ENCODE measurements at regions not wholly inside any gene's neighbourhood (a gene's known extent, or its start where the extent isn't known, plus 50 kb on each side); places are given as distances from the start of the nearest gene placed in this dataset.
"Not testable (repeated sequence)": the region's sequence is repeated elsewhere in the genome, so short reads cannot be mapped to it uniquely, and the experiment has no call there.

DNA sequence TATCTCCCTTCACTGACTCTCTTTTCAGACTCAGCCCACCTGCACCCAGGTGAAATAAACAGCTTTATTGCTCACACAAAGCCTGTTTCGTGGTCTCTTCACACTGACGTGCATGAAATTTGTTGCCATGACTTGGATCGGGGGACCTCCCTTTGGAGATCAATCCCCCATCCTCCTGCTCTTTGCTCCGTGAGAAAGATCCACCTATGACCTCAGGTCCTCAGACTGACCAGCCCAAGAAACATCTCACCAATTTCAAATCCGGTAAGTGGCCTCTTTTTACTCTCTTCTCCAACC lies 638.3 kb downstream of the UTRN start:
- not testable (repeated sequence) for H3K27me3 ChIP-seq (replicated peaks; ENCODE audit: control insufficient read depth, insufficient read depth, low read length, poor library complexity, severe bottlenecking); H3K4me3 ChIP-seq (ENCODE audit: insufficient read depth, low read depth, low read length, poor library complexity, severe bottlenecking); H3K36me3 ChIP-seq (ENCODE audit: control insufficient read depth, insufficient read depth, low read length); DNase-seq; H3K4me1 ChIP-seq (ENCODE audit: control insufficient read depth, insufficient read depth, low read length, poor library complexity, severe bottlenecking); H3K9me3 ChIP-seq (ENCODE audit: control insufficient read depth, low read length); H3K27ac ChIP-seq (ENCODE audit: insufficient read depth, low read length, poor library complexity, severe bottlenecking)

GRCh38 chr6:144928847-144929246 lies 643.7 kb downstream of the UTRN start:
- DNase-seq = no peak
- Histone ChIP-seq H3K36me3 (ENCODE audit: control insufficient read depth, insufficient read depth, low read length) (no peaks in the 10 kb centered on the region), H3K9me3 (ENCODE audit: control insufficient read depth, low read length) (no peaks in the 10 kb centered on the region), H3K27me3 (replicated peaks; ENCODE audit: control insufficient read depth, insufficient read depth, low read length, poor library complexity, severe bottlenecking) (no peaks in the 10 kb centered on the region), H3K27ac (ENCODE audit: insufficient read depth, low read length, poor library complexity, severe bottlenecking) (no peak overlapping the region), H3K4me3 (ENCODE audit: insufficient read depth, low read depth, low read length, poor library complexity, severe bottlenecking) (no peak overlapping the region), H3K4me1 (ENCODE audit: control insufficient read depth, insufficient read depth, low read length, poor library complexity, severe bottlenecking) (no peaks in the 10 kb centered on the region)

- H3K9me3 ChIP-seq (ENCODE audit: control insufficient read depth, low read length) = no peaks in the 10 kb centered on the region
- no peaks in the 10 kb centered on the region for H3K27me3 ChIP-seq (replicated peaks; ENCODE audit: control insufficient read depth, insufficient read depth, low read length, poor library complexity, severe bottlenecking)
- no peak for DNase-seq
- H3K4me1 ChIP-seq (ENCODE audit: control insufficient read depth, insufficient read depth, low read length, poor library complexity, severe bottlenecking) = no peaks in the 10 kb centered on the region
- no peaks in the 10 kb centered on the region for H3K36me3 ChIP-seq (ENCODE audit: control insufficient read depth, insufficient read depth, low read length)
- H3K27ac ChIP-seq (ENCODE audit: insufficient read depth, low read length, poor library complexity, severe bottlenecking) = no peak overlapping the region
- H3K4me3 ChIP-seq (ENCODE audit: insufficient read depth, low read depth, low read length, poor library complexity, severe bottlenecking) = no peak overlapping the region
These were observed 644.1 kb downstream of the UTRN start for GRCh38 chr6:144929262-144929661.

GRCh38 chr6:144931172-144932035 lies 646.3 kb downstream of the UTRN start:
- no peak overlapping the region for H3K4me3 ChIP-seq (ENCODE audit: insufficient read depth, low read depth, low read length, poor library complexity, severe bottlenecking)
- H3K36me3 ChIP-seq (ENCODE audit: control insufficient read depth, insufficient read depth, low read length) = no peaks in the 10 kb centered on the region
- DNase-seq = peak in 1 of 3 donors; percentile 12
- H3K27me3 ChIP-seq (replicated peaks; ENCODE audit: control insufficient read depth, insufficient read depth, low read length, poor library complexity, severe bottlenecking) = no peaks in the 10 kb centered on the region
- H3K4me1 ChIP-seq (ENCODE audit: control insufficient read depth, insufficient read depth, low read length, poor library complexity, severe bottlenecking) = no peaks in the 10 kb centered on the region
- no peak overlapping the region for H3K27ac ChIP-seq (ENCODE audit: insufficient read depth, low read length, poor library complexity, severe bottlenecking)
- no peaks in the 10 kb centered on the region for H3K9me3 ChIP-seq (ENCODE audit: control insufficient read depth, low read length)

- Histone ChIP-seq H3K36me3 (ENCODE audit: control insufficient read depth, insufficient read depth, low read length) (no peaks in the 10 kb centered on the region), H3K27me3 (replicated peaks; ENCODE audit: control insufficient read depth, insufficient read depth, low read length, poor library complexity, severe bottlenecking) (no peaks in the 10 kb centered on the region), H3K4me1 (ENCODE audit: control insufficient read depth, insufficient read depth, low read length, poor library complexity, severe bottlenecking) (no peaks in the 10 kb centered on the region), H3K9me3 (ENCODE audit: control insufficient read depth, low read length) (no peaks in the 10 kb centered on the region), H3K4me3 (ENCODE audit: insufficient read depth, low read depth, low read length, poor library complexity, severe bottlenecking) (no peak overlapping the region), H3K27ac (ENCODE audit: insufficient read depth, low read length, poor library complexity, severe bottlenecking) (no peak overlapping the region)
- DNase-seq = no peak
These were observed 647.5 kb downstream of the UTRN start for GRCh38 chr6:144932621-144933020.

DNA sequence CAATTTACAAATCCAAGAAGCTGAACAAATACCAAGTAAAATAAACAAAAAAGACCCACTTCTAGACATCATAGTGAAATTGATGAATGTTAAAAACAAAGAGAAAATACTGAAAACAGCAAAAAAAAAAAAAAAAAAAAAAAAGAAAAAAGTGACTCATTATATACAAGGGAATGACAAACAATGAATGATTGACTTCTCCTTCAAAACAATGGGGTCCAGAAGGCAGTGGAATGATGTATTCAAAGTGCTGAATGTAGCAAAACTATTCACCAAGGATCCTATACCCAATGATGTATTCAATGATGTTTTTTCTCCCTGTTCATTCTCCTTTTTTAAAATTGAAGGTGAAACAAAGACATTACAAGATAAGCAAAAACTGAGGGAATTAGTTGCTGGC lies 650.0 kb downstream of the UTRN start:
- Histone ChIP-seq H3K9me3 (ENCODE audit: control insufficient read depth, low read length) (no peaks in the 10 kb centered on the region), H3K4me1 (ENCODE audit: control insufficient read depth, insufficient read depth, low read length, poor library complexity, severe bottlenecking) (no peaks in the 10 kb centered on the region), H3K27ac (ENCODE audit: insufficient read depth, low read length, poor library complexity, severe bottlenecking) (no peak overlapping the region), H3K4me3 (ENCODE audit: insufficient read depth, low read depth, low read length, poor library complexity, severe bottlenecking) (no peak overlapping the region), H3K27me3 (replicated peaks; ENCODE audit: control insufficient read depth, insufficient read depth, low read length, poor library complexity, severe bottlenecking) (no peaks in the 10 kb centered on the region), H3K36me3 (ENCODE audit: control insufficient read depth, insufficient read depth, low read length) (no peaks in the 10 kb centered on the region)
- no peak for DNase-seq

- no peaks in the 10 kb centered on the region for H3K36me3 ChIP-seq (ENCODE audit: control insufficient read depth, insufficient read depth, low read length)
- H3K27ac ChIP-seq (ENCODE audit: insufficient read depth, low read length, poor library complexity, severe bottlenecking) = no peak overlapping the region
- H3K4me1 ChIP-seq (ENCODE audit: control insufficient read depth, insufficient read depth, low read length, poor library complexity, severe bottlenecking) = no peaks in the 10 kb centered on the region
- H3K4me3 ChIP-seq (ENCODE audit: insufficient read depth, low read depth, low read length, poor library complexity, severe bottlenecking) = no peak overlapping the region
- no peak for DNase-seq
- H3K9me3 ChIP-seq (ENCODE audit: control insufficient read depth, low read length) = no peaks in the 10 kb centered on the region
- H3K27me3 ChIP-seq (replicated peaks; ENCODE audit: control insufficient read depth, insufficient read depth, low read length, poor library complexity, severe bottlenecking) = no peaks in the 10 kb centered on the region
These were observed 650.5 kb downstream of the UTRN start for GRCh38 chr6:144935661-144936060.

DNA sequence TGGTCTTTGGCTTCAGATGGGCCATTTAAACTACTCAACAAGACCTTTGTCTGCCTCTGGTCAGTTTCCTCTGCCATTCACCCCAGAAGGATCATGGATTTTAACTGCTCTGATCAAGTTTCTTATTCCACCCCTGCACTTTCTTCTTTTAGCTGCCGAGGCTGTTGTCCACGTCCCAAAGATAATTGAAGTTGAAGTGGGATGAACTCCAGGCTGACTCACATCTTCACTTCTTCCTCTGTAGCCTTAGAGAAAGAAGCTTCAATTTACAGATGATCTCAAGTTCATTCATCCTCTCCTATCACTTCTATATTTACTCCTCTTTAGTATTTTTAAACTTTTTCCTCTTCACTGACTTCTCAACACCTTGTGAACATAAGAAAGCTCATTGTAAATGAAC lies 651.6 kb downstream of the UTRN start:
- no peak overlapping the region for H3K4me3 ChIP-seq (ENCODE audit: insufficient read depth, low read depth, low read length, poor library complexity, severe bottlenecking)
- no peaks in the 10 kb centered on the region for H3K36me3 ChIP-seq (ENCODE audit: control insufficient read depth, insufficient read depth, low read length)
- H3K27me3 ChIP-seq (replicated peaks; ENCODE audit: control insufficient read depth, insufficient read depth, low read length, poor library complexity, severe bottlenecking) = no peaks in the 10 kb centered on the region
- H3K4me1 ChIP-seq (ENCODE audit: control insufficient read depth, insufficient read depth, low read length, poor library complexity, severe bottlenecking) = no peaks in the 10 kb centered on the region
- H3K9me3 ChIP-seq (ENCODE audit: control insufficient read depth, low read length) = no peaks in the 10 kb centered on the region
- no peak for DNase-seq
- H3K27ac ChIP-seq (ENCODE audit: insufficient read depth, low read length, poor library complexity, severe bottlenecking) = no peak overlapping the region

GRCh38 chr6:144939921-144940320 lies 654.8 kb downstream of the UTRN start:
- DNase-seq = no peak
- H3K27ac ChIP-seq (ENCODE audit: insufficient read depth, low read length, poor library complexity, severe bottlenecking) = no peak overlapping the region
- no peaks in the 10 kb centered on the region for H3K9me3 ChIP-seq (ENCODE audit: control insufficient read depth, low read length)
- no peaks in the 10 kb centered on the region for H3K36me3 ChIP-seq (ENCODE audit: control insufficient read depth, insufficient read depth, low read length)
- H3K27me3 ChIP-seq (replicated peaks; ENCODE audit: control insufficient read depth, insufficient read depth, low read length, poor library complexity, severe bottlenecking) = no peaks in the 10 kb centered on the region
- H3K4me1 ChIP-seq (ENCODE audit: control insufficient read depth, insufficient read depth, low read length, poor library complexity, severe bottlenecking) = no peaks in the 10 kb centered on the region
- no peak overlapping the region for H3K4me3 ChIP-seq (ENCODE audit: insufficient read depth, low read depth, low read length, poor library complexity, severe bottlenecking)

- Histone ChIP-seq H3K9me3 (ENCODE audit: control insufficient read depth, low read length) (no peaks in the 10 kb centered on the region), H3K27ac (ENCODE audit: insufficient read depth, low read length, poor library complexity, severe bottlenecking) (no peak overlapping the region), H3K4me1 (ENCODE audit: control insufficient read depth, insufficient read depth, low read length, poor library complexity, severe bottlenecking) (no peaks in the 10 kb centered on the region), H3K4me3 (ENCODE audit: insufficient read depth, low read depth, low read length, poor library complexity, severe bottlenecking) (no peak overlapping the region), H3K27me3 (replicated peaks; ENCODE audit: control insufficient read depth, insufficient read depth, low read length, poor library complexity, severe bottlenecking) (no peaks in the 10 kb centered on the region), H3K36me3 (ENCODE audit: control insufficient read depth, insufficient read depth, low read length) (no peaks in the 10 kb centered on the region)
- no peak for DNase-seq
These were observed 659.0 kb downstream of the UTRN start for GRCh38 chr6:144944106-144944505.

Measured in effector memory CD4-positive, alpha-beta T cell (primary cell).